Parathyroid adenoma (tissue), 2 donors: ENCODE measurements at regions not wholly inside any gene's neighbourhood (a gene's known extent, or its start where the extent isn't known, plus 50 kb on each side); places are given as distances from the start of the nearest gene placed in this dataset.

ENCODE experiments used
- H2AFZ ChIP-seq: fragments of 300-600 bp; sonication (generic); one replicate; pipeline ENCODE4 v1.7.0; 2017; ENCODE audit warnings: antibody characterized with exemption, mild to moderate bottlenecking
- H3K27ac ChIP-seq: fragments of 300-600 bp; sonication (generic); one replicate; pipeline ENCODE4 v1.7.0; 2017
- H3K27me3 ChIP-seq: fragments of 300-600 bp; sonication (generic); one replicate; pipeline ENCODE4 v1.7.0; 2017; ENCODE audit warnings: low read length; ENCODE audit not compliant: control insufficient read depth, insufficient read depth
- H3K36me3 ChIP-seq: fragments of 300-600 bp; sonication (generic); one replicate; pipeline ENCODE4 v1.7.0; 2017; ENCODE audit warnings: low read length; ENCODE audit not compliant: control insufficient read depth, insufficient read depth
- H3K4me1 ChIP-seq: fragments of 300-600 bp; sonication (generic); one replicate; pipeline ENCODE4 v1.7.0; 2017; ENCODE audit warnings: control low read depth
- H3K4me2 ChIP-seq: fragments of 300-600 bp; sonication (generic); one replicate; pipeline ENCODE4 v1.7.0; 2017; ENCODE audit warnings: low read length
- H3K4me3 ChIP-seq: fragments of 300-600 bp; sonication (generic); one replicate; pipeline ENCODE4 v1.7.0; 2017; ENCODE audit warnings: low read depth, low read length
- H3K79me2 ChIP-seq: fragments of 300-600 bp; sonication (generic); one replicate; pipeline ENCODE4 v1.7.0; 2017; ENCODE audit warnings: control low read depth
- H3K9ac ChIP-seq: fragments of 300-600 bp; sonication (generic); one replicate; pipeline ENCODE4 v1.7.0; 2017; ENCODE audit warnings: mild to moderate bottlenecking
- H3K9me3 ChIP-seq: fragments of 300-600 bp; sonication (generic); one replicate; pipeline ENCODE4 v1.7.0; 2017; ENCODE audit warnings: low read length; ENCODE audit not compliant: control insufficient read depth
- CTCF ChIP-seq: fragments of 300-600 bp; sonication (generic); IDR thresholded peaks from one replicate; pipeline ENCODE4 v1.7.0; 2017; ENCODE audit warnings: antibody characterized with exemption, mild to moderate bottlenecking
- donor health status: primary hyperparathyroidism.

DNA sequence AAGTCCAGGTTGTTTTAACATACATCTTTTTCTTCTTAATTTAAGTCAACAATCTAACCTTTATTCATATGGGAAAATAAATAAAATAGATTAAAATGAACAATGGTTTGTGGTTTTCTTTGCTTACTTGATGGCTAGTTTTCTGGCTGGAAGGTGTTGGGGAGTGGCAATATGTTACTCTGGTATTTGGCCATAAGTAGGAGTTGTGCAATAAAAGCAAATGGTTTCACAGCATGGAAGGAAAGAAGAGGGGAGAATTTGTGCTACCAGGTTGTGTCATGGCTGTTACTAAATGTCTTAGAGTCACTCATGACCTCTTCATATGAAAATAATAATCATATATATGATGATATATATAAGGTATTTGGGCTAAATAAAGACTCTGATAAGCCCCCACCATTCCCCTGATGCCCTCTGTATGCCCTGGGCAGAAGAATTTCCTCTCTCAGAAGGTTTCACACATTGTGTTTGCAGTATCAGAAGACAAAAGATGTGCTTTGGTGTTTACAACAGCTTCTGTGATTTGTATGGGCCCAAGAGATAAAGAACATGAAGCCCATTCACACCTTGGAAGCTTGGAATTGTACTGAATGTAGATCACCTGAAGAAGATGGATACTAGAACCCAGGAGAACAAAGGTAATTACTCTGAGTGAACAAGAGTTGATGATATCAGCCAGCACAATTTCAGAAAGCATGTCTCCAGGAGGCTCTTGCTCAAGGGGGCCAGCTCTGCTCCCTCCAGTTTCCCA is 160.9 kb downstream of the ALG10B start:
- no peak for TF ChIP-seq CTCF
- Histone ChIP-seq H3K4me2 (no peak overlapping the region), H3K4me1 (no peaks in the 10 kb centered on the region), H3K9ac (no peak overlapping the region), H3K4me3 (no peak overlapping the region), H3K36me3 (no peaks in the 10 kb centered on the region), H3K79me2 (no peaks in the 10 kb centered on the region), H3K27me3 (no peaks in the 10 kb centered on the region), H2AFZ (no peak overlapping the region), H3K9me3 (no peaks in the 10 kb centered on the region), H3K27ac (no peak overlapping the region)

DNA sequence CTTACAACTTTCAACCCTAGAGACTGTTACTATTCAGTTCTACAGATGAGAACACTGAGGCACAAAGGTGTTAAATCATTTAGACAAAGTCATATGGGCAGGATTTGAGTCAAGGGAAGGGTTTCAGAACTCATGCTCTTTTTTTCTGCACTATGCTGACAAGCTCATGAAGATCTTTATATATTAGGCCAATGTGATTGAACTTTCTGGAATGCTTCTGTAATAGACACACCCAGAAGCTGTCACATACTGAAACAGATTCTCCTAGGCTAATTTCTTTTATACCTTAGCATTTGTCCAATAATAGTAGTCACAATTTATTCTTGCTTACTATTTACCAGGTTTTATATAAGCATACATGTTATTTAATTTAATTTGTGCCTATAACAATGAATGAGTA is 164.0 kb downstream of the ALG10B start:
- Histone ChIP-seq H3K27ac (no peak overlapping the region), H3K4me3 (no peak overlapping the region), H2AFZ (no peak overlapping the region), H3K36me3 (no peaks in the 10 kb centered on the region), H3K4me1 (no peaks in the 10 kb centered on the region), H3K4me2 (no peak overlapping the region), H3K79me2 (no peaks in the 10 kb centered on the region), H3K9ac (no peak overlapping the region), H3K27me3 (no peaks in the 10 kb centered on the region), H3K9me3 (no peaks in the 10 kb centered on the region)
- no peak for TF ChIP-seq CTCF

DNA sequence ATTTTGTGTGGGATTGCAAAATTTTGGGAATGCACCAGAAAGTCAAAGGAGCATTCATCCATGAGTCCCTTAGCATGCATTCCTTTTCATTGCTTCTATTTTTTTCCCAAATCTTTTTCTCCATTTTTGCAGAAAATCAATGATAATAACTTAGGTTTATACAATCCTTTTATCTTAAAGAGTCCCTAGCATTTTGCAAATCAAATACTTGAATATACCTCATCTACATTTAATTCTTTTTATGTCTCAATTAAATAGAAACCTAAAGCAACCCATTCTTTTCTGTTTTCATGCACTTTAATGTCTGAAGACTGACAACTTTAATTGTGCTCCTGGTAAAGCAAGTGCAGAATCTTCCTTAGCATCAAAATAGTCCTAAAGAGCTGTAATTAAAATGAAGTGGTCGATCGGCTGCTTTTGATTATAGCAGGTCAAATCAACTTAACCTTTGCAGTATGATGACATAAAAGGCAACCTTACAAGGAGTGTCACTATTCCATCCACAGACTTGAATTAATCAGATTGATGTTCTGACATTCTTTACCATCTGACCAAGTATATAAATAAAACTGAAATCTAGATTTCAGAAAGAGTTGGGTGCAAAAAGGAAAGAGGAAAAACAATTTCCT is 168.4 kb downstream of the ALG10B start:
- H2AFZ ChIP-seq = no peak overlapping the region
- no peak overlapping the region for H3K27ac ChIP-seq
- H3K36me3 ChIP-seq = no peaks in the 10 kb centered on the region
- no peak overlapping the region for H3K4me2 ChIP-seq
- H3K27me3 ChIP-seq = no peaks in the 10 kb centered on the region
- no peaks in the 10 kb centered on the region for H3K4me1 ChIP-seq
- no peak for TF ChIP-seq CTCF
- no peaks in the 10 kb centered on the region for H3K9me3 ChIP-seq
- no peak overlapping the region for H3K9ac ChIP-seq
- H3K4me3 ChIP-seq = no peak overlapping the region
- H3K79me2 ChIP-seq = no peaks in the 10 kb centered on the region

GRCh38 chr12:38488866-38489265 is 172.3 kb downstream of the ALG10B start:
- Histone ChIP-seq H3K27ac (no peak overlapping the region), H3K79me2 (no peaks in the 10 kb centered on the region), H2AFZ (no peak overlapping the region), H3K4me1 (no peaks in the 10 kb centered on the region), H3K9me3 (no peaks in the 10 kb centered on the region), H3K36me3 (no peaks in the 10 kb centered on the region), H3K4me3 (no peak overlapping the region), H3K4me2 (no peak overlapping the region), H3K9ac (no peak overlapping the region), H3K27me3 (no peaks in the 10 kb centered on the region)
- TF ChIP-seq CTCF = no peak

DNA sequence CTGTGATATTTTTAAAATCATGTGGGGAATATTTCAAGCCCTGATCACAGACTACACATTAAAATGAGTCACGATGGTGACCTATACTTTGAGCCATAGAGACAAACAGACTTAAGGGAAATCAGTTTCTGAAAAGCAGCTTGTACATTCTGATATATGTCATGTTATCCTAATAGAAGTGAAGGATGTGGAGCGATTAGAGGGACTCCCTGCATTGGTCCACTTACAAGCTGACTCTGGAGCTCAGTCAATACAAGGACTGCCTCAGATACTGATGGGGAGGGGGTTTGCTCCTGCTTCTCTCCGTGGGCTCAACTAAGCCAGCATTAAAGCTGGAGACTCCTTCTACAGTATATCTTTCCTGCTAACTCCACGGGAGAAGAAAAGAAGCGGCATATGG is 173.5 kb downstream of the ALG10B start:
- Histone ChIP-seq H2AFZ (no peak overlapping the region), H3K9me3 (no peaks in the 10 kb centered on the region), H3K79me2 (no peaks in the 10 kb centered on the region), H3K27ac (no peak overlapping the region), H3K36me3 (no peaks in the 10 kb centered on the region), H3K27me3 (no peaks in the 10 kb centered on the region), H3K4me1 (no peaks in the 10 kb centered on the region), H3K4me3 (no peak overlapping the region), H3K9ac (no peak overlapping the region), H3K4me2 (no peak overlapping the region)
- TF ChIP-seq CTCF = no peak
